Mammary epithelial cell (primary cell): ENCODE measurements at regions not wholly inside any gene's neighbourhood (a gene's known extent, or its start where the extent isn't known, plus 50 kb on each side); places are given as distances from the start of the nearest gene placed in this dataset.

Experiments
- CTCF ChIP-seq, 2 donors: IDR thresholded peaks in 1 of 2; conservative IDR thresholded peaks in 1 of 2; 2 replicates each; pipeline ENCODE4 v1.5.1; 2011 to 2012; ENCODE audit warnings: inconsistent platforms in 2 of 2, low read length in 2 of 2, mild to moderate bottlenecking in 2 of 2, control low read depth in 1 of 2, low read depth in 1 of 2; ENCODE audit not compliant: insufficient read depth in 1 of 2; ENCODE audit errors: extremely low read depth in 1 of 2
- EZH2 ChIP-seq: IDR thresholded peaks from 2 replicates; pipeline ENCODE4 v1.6.1; 2012; ENCODE audit warnings: low read length, inconsistent platforms, borderline replicate concordance

GRCh38 chr2:16931441-16931840, 265.8 kb upstream of the CYRIA start:
- TF ChIP-seq CTCF (conservative IDR thresholded peaks at IDR 0.05 in 1 of 2, IDR thresholded peaks at IDR 0.05 in 1 of 2; ENCODE audit: extremely low read depth in 1 of 2, insufficient read depth in 1 of 2, low read depth in 1 of 2, low read length in 2 of 2) (no peak), EZH2 (no peak)
